H1 (cell line): ENCODE measurements at regions not wholly inside any gene's neighbourhood (a gene's known extent, or its start where the extent isn't known, plus 50 kb on each side); places are given as distances from the start of the nearest gene placed in this dataset.

Experiments
- CTCF ChIA-PET: fragments of 300-600 bp; sonication (Branson Sonifier 250); formaldehyde crosslinking; loops from one replicate; lab custom pipeline; 2021; ENCODE audit not compliant: partially characterized antibody; lab: Charles Lee
- POLR2A ChIA-PET: fragments of 300-600 bp; sonication (Branson Sonifier 250); formaldehyde crosslinking; loops from one replicate; lab custom pipeline; 2021; ENCODE audit warnings: inconsistent platforms; ENCODE audit not compliant: partially characterized antibody; lab: Charles Lee
- DNase-seq, 2 experiments: peaks; one replicate each; pipeline versions ENCODE4 v3.0.0 to v3.0.0-alpha.2; 2010 to 2022; ENCODE audit warnings: low spot score in 2 of 2, low read depth in 1 of 2, mixed read lengths in 1 of 2
- FAIRE-seq: peaks from 2 replicates; lab custom pipeline; 2011; peaks lifted over from hg19 to GRCh38; lab: Jason Lieb, UNC
- H2AFZ ChIP-seq: 2 replicates; pipeline ENCODE4 v1.8.1; 2012; ENCODE audit warnings: low read length, inconsistent platforms
- H2AK5ac ChIP-seq: 2 replicates; pipeline ENCODE4 v1.6.1; 2013; ENCODE audit warnings: low read depth, low read length
- H2BK120ac ChIP-seq: replicated peaks from 2 replicates; pipeline ENCODE3; 2013; ENCODE audit warnings: low read depth, low read length, inconsistent platforms
- H2BK12ac ChIP-seq: 2 replicates; pipeline ENCODE4 v1.6.1; 2013; ENCODE audit warnings: low read depth, low read length
- H2BK15ac ChIP-seq: 2 replicates; pipeline ENCODE4 v1.6.1; 2013; ENCODE audit warnings: low read length
- H2BK20ac ChIP-seq: 2 replicates; pipeline ENCODE4 v1.6.1; 2013; ENCODE audit warnings: low read length
- H2BK5ac ChIP-seq: 2 replicates; pipeline ENCODE4 v1.6.1; 2013; ENCODE audit warnings: low read depth, low read length
- H3K14ac ChIP-seq: 2 replicates; pipeline ENCODE4 v1.6.1; 2013; ENCODE audit warnings: inconsistent platforms; ENCODE audit not compliant: insufficient read length
- H3K18ac ChIP-seq: 2 replicates; pipeline ENCODE4 v1.6.1; 2013; ENCODE audit warnings: low read length; ENCODE audit errors: extremely low read depth
- H3K23ac ChIP-seq: 2 replicates; pipeline ENCODE4 v1.6.1; 2013; ENCODE audit warnings: inconsistent platforms; ENCODE audit not compliant: insufficient read length
- H3K23me2 ChIP-seq: 2 replicates; pipeline ENCODE4 v1.6.1; 2013; ENCODE audit warnings: low read depth, low read length
- H3K27ac ChIP-seq: 2 replicates; pipeline ENCODE4 v1.6.1; 2011; ENCODE audit warnings: low read depth, low read length, inconsistent platforms
- H3K27me3 ChIP-seq, 4 experiments: replicated peaks in 1 of 4; 1 replicate in 1 of 4; 2 replicates in 3 of 4; pipeline versions ENCODE4 v1.6.1 to v1.8.1; 2011 to 2013; ENCODE audit warnings: low read length in 3 of 4, mild to moderate bottlenecking in 3 of 4, inconsistent platforms in 2 of 4, mixed read lengths in 2 of 4, moderate library complexity in 1 of 4; ENCODE audit not compliant: control insufficient read depth in 3 of 4, insufficient read depth in 3 of 4; ENCODE audit errors: extremely low read depth in 1 of 4
- H3K36me3 ChIP-seq, 4 experiments: 2 replicates each; pipeline versions ENCODE4 v1.6.1 to v1.8.1; 2011 to 2013; ENCODE audit warnings: mild to moderate bottlenecking in 4 of 4, low read length in 3 of 4, moderate library complexity in 2 of 4, control low read depth in 1 of 4, inconsistent platforms in 1 of 4; ENCODE audit not compliant: insufficient read depth in 4 of 4, control insufficient read depth in 2 of 4
- H3K4ac ChIP-seq: replicated peaks from 2 replicates; pipeline ENCODE3; 2013; ENCODE audit warnings: low read length, low read depth, mixed read lengths, inconsistent platforms; ENCODE audit not compliant: insufficient read length
- H3K4me1 ChIP-seq, 4 experiments: replicated peaks in 1 of 4; 1 replicate in 1 of 4; 2 replicates in 3 of 4; pipeline versions ENCODE4 v1.6.1 to v1.8.1; 2011 to 2013; ENCODE audit warnings: low read length in 3 of 4, inconsistent platforms in 2 of 4, mixed read lengths in 1 of 4; ENCODE audit not compliant: insufficient read depth in 4 of 4, control insufficient read depth in 3 of 4
- H3K4me2 ChIP-seq, 2 experiments: 2 replicates each; pipeline versions ENCODE4 v1.6.1 to v1.8.1; 2011 to 2013; ENCODE audit warnings: low read depth in 2 of 2, low read length in 2 of 2, control low read depth in 1 of 2, inconsistent platforms in 1 of 2, mild to moderate bottlenecking in 1 of 2; ENCODE audit not compliant: insufficient read depth in 1 of 2
- H3K4me3 ChIP-seq, 4 experiments: fragments of 200-600, 300-600 bp in 1 of 4; sonication (generic), shearing (Covaris generic), sonication (Bioruptor Twin) in 1 of 4; 2 replicates each; pipeline versions ENCODE4 v1.5.1 to v1.8.1; 2011 to 2016; ENCODE audit warnings: low read length in 4 of 4, low read depth in 3 of 4, control low read depth in 2 of 4, inconsistent platforms in 2 of 4, mild to moderate bottlenecking in 2 of 4, mixed read lengths in 1 of 4, moderate library complexity in 1 of 4; ENCODE audit not compliant: insufficient read depth in 2 of 4; ENCODE audit errors: extremely low read depth in 1 of 4
- H3K56ac ChIP-seq: replicated peaks from 2 replicates; pipeline ENCODE3; 2013; ENCODE audit warnings: low read depth, mild to moderate bottlenecking, mixed read lengths, low read length, inconsistent platforms; ENCODE audit not compliant: insufficient read length
- H3K79me1 ChIP-seq: 2 replicates; pipeline ENCODE4 v1.6.1; 2013; ENCODE audit warnings: low read depth, low read length, control low read depth
- H3K79me2 ChIP-seq, 2 experiments: 2 replicates each; pipeline versions ENCODE4 v1.6.1 to v1.8.1; 2012 to 2013; ENCODE audit warnings: low read length in 2 of 2, mild to moderate bottlenecking in 2 of 2, inconsistent platforms in 1 of 2; ENCODE audit not compliant: insufficient read depth in 2 of 2, control insufficient read depth in 1 of 2
- H3K9ac ChIP-seq, 4 experiments: replicated peaks in 1 of 4; 1 replicate in 1 of 4; 2 replicates in 3 of 4; pipeline versions ENCODE4 v1.6.1 to v1.8.1; 2011 to 2013; ENCODE audit warnings: low read depth in 3 of 4, low read length in 3 of 4, control low read depth in 2 of 4, mild to moderate bottlenecking in 2 of 4, moderate library complexity in 2 of 4, inconsistent platforms in 1 of 4; ENCODE audit errors: extremely low read depth in 1 of 4
- H3K9me3 ChIP-seq, 2 experiments: 2 replicates each; pipeline versions ENCODE4 v1.6.1 to v1.8.1; 2012 to 2013; ENCODE audit warnings: mild to moderate bottlenecking in 2 of 2, moderate library complexity in 2 of 2, control low read depth in 1 of 2, inconsistent platforms in 1 of 2, low read depth in 1 of 2, low read length in 1 of 2, mixed read lengths in 1 of 2; ENCODE audit not compliant: insufficient read depth in 2 of 2
- H4K20me1 ChIP-seq, 2 experiments: replicated peaks in 1 of 2; 2 replicates each; pipeline versions ENCODE3 to v1.8.1; 2011 to 2013; ENCODE audit warnings: inconsistent platforms in 2 of 2, low read length in 2 of 2, mild to moderate bottlenecking in 1 of 2; ENCODE audit not compliant: insufficient read depth in 2 of 2, control insufficient read depth in 1 of 2
- H4K5ac ChIP-seq: 2 replicates; pipeline ENCODE4 v1.6.1; 2013; ENCODE audit warnings: low read length, low read depth, mixed read lengths, inconsistent platforms; ENCODE audit not compliant: insufficient read length
- H4K8ac ChIP-seq: 2 replicates; pipeline ENCODE4 v1.8.0; 2013; ENCODE audit warnings: mild to moderate bottlenecking, moderate library complexity, low read length, inconsistent platforms; ENCODE audit not compliant: insufficient read depth; ENCODE audit errors: extremely low read depth
- H4K91ac ChIP-seq: replicated peaks from 2 replicates; pipeline ENCODE3; 2013; ENCODE audit warnings: low read length, mixed read lengths, inconsistent platforms; ENCODE audit not compliant: insufficient read length
- ASH2L ChIP-seq: fragments of 200-600, 300-600 bp; sonication (generic); IDR thresholded peaks from one replicate; pipeline ENCODE4 v1.7.1; 2017; ENCODE audit warnings: low read length
- BACH1 ChIP-seq: IDR thresholded peaks from 2 replicates; pipeline ENCODE4 v1.6.1; 2012; ENCODE audit warnings: low read length, improper control_type of control experiment
- BCL11A ChIP-seq, 2 experiments: IDR thresholded peaks; one replicate each; pipeline ENCODE4 v1.6.1; 2011; ENCODE audit warnings: low read depth in 2 of 2, low read length in 2 of 2, mild to moderate bottlenecking in 2 of 2
- BRCA1 ChIP-seq: IDR thresholded peaks from 2 replicates; pipeline ENCODE4 v1.6.1; 2012; ENCODE audit warnings: low read depth, low read length, improper control_type of control experiment
- EP300 ChIP-seq, 2 experiments: IDR thresholded peaks; 1 replicate in 1 of 2; 2 replicates in 1 of 2; pipeline ENCODE4 v1.6.1; 2011 to 2012; ENCODE audit warnings: low read depth in 2 of 2, low read length in 2 of 2, mild to moderate bottlenecking in 2 of 2, borderline replicate concordance in 1 of 2, inconsistent platforms in 1 of 2, moderate library complexity in 1 of 2
- HDAC6 ChIP-seq: IDR thresholded peaks from one replicate; pipeline ENCODE4 v1.7.1; 2012; ENCODE audit warnings: low read depth, mild to moderate bottlenecking, inconsistent platforms, low read length, moderate library complexity
- MAX ChIP-seq: IDR thresholded peaks from 2 replicates; pipeline ENCODE4 v1.6.1; 2012; ENCODE audit warnings: inconsistent platforms
- POU5F1 ChIP-seq: IDR thresholded peaks from 2 replicates; pipeline ENCODE4 v1.6.1; 2011; ENCODE audit warnings: low read depth, mild to moderate bottlenecking, low read length, moderate library complexity
- TAF1 ChIP-seq: IDR thresholded peaks from 2 replicates; pipeline ENCODE4 v1.6.1; 2011; ENCODE audit warnings: mild to moderate bottlenecking, low read depth, low read length
- WGBS, 2 experiments: shearing (Covaris generic) in 1 of 2; methylation state at CpG; one replicate each; pipeline versions ENCODE4 v1.1.6 to v1.1.7; 2013 to 2015; ENCODE audit warnings: low lambda C conversion rate in 2 of 2, mixed read lengths in 2 of 2, inconsistent platforms in 1 of 2, low coverage in 1 of 2, missing lambda C conversion rate in 1 of 2; ENCODE audit not compliant: insufficient replicate concordance in 2 of 2, insufficient coverage in 1 of 2, insufficient read length in 1 of 2; ENCODE audit errors: extremely low coverage in 1 of 2, missing lambda C conversion rate in 1 of 2; 5-methylcytosine and 5-hydroxymethylcytosine counted together

DNA sequence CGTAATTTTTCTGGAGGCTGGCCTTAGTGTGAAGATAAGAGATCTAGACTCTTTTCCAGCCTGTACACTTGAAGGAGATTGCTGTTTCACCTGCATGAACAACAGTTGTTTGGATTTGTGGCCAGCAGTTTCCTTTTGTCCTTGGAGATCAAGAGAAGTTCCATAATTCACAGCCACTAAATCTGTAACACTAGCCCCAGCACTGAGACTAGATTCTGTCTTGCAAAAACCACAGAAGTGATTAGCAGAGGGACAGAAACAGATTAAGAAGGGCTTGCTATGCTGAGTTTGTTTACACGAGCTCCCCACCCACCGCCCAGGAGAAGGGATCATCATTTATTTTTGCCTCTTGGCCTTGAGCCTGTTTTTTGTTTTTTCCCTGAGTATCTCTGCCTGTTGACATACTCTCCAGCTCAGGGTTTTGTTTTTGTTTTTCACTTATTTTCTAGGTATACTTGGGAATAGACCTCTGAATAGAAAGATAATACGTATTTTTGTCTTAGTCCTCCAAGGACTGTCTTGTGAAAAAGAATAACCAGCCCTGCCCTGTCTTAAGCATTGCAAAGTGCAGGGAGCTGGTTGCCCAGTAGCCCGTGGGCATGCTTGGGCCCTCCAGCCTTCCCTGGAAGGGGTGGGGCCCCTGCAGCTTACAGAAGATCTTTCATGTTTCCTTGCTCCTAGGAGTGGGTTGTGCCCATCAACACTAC, 93.1 kb upstream of the SOX4 start:
- WGBS, 2 experiments = 93% methylated on average over 5 of the region's 5 CpGs; no CpG with 5 or more reads in 1 of the 2 experiments
- Histone ChIP-seq H3K4ac (no peak overlapping the region), H3K23ac (no peak overlapping the region), H3K56ac (no peak overlapping the region), H2BK20ac (no peak overlapping the region), H4K8ac (no peak overlapping the region; the same call in 1 of the 2 replicates), H3K36me3 (no peaks in the 10 kb centered on the region), H4K91ac (no peak overlapping the region), H3K27me3 (no peaks in the 10 kb centered on the region), H3K9me3 (no peaks in the 10 kb centered on the region), H3K4me2 (no peak overlapping the region), H3K79me2 (no peaks in the 10 kb centered on the region), H4K5ac (no peak overlapping the region), H3K23me2 (no peaks in the 10 kb centered on the region), H3K14ac (no peak overlapping the region), H2AFZ (no peak overlapping the region), H3K79me1 (no peaks in the 10 kb centered on the region), H3K4me3 (no peak overlapping the region), H2BK5ac (no peak overlapping the region), H3K27ac (no peak overlapping the region), H3K9ac (no peak overlapping the region), H2BK12ac (no peak overlapping the region), H2BK15ac (no peak overlapping the region), H3K18ac (no peak overlapping the region), H2AK5ac (no peak overlapping the region), H4K20me1 (no peaks in the 10 kb centered on the region), H3K4me1 (no peaks in the 10 kb centered on the region), H2BK120ac (no peak overlapping the region)
- DNase-seq = no peak
- FAIRE-seq = no peak
- ChIA-PET CTCF (interaction anchor here (0.7 to 1.0 kb wide), 2 partner anchors 23 to 88 kb away, joined by 3 to 4 read pairs; no protein-coding TSS in a partner anchor), POLR2A (no interaction called here)
- TF ChIP-seq BCL11A (IDR thresholded peaks at IDR 0.05; ENCODE audit: low read depth in 2 of 2, low read length in 2 of 2) (no peak), HDAC6 (no peak), BACH1 (no peak), EP300 (IDR thresholded peaks at IDR 0.05; ENCODE audit: borderline replicate concordance in 1 of 2, low read depth in 2 of 2, low read length in 2 of 2) (no peak), MAX (no peak), BRCA1 (no peak), POU5F1 (no peak), TAF1 (no peak), ASH2L (no peak)
